G401.6 (cell line): ENCODE measurements at regions not wholly inside any gene's neighbourhood (a gene's known extent, or its start where the extent isn't known, plus 50 kb on each side); places are given as distances from the start of the nearest gene placed in this dataset.

Experiments used
- FAIRE-seq: peaks from 2 replicates; lab custom pipeline; 2012; peaks lifted over from hg19 to GRCh38; lab: Jason Lieb, UNC

DNA sequence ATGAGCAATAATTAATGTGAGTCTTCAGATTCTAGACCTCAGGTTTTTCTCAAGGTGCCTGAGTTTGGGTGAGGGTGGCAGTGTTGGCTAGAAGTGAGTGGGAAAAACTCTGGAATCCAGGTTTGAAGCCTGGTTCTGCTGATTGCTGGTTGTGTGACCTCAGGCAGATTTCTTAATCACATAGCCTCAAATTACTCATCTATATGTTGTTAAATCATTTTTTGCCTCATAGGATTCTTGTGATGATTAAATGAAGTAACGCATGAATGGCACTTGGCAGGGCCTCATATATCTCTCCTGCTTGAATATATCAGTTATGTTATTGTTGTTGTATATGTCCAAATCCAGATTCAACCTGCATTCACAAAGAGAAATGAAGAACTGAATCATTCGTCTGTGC lies 60.5 kb downstream of the NR2F2 start:
- FAIRE-seq = no peak

DNA sequence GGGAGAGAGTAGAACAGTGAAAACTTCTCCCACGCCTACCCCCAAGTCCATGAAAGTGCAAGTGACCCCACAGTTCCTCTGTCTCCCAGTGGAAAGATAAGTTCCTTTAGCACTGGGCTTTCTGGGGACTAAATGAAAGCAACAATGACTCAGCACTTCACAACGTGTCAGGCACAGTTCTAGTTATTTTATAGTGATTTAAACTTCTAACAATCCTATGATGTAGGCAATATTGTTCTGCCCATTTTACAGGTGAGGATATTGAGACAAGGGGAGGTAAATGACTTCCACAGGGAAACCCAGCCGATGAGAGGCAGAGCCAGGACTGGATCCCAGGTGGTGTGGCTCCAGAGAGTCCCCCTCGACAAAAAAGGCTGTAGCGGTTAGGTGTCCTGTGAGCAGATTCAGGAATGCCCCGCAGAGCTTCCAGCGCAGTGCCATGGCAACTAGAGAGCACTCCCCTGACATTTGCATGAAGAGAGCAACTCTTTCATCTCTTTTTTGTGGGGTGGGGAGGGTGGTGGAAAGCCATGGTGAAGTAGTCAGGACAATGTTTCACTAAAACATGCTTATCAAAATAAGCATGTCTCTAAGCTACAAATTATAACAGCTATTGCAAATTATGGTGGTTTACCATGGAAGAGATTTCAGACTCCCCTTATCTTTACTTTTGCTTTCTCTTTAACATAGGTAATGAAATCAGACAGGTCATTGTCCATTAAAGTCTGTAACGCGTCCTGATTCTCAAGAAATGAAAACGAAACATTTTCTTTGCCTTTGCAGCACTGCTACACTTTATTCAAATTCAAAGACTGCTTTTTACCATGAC lies 62.1 kb downstream of the NR2F2 start:
- FAIRE-seq = no peak

DNA sequence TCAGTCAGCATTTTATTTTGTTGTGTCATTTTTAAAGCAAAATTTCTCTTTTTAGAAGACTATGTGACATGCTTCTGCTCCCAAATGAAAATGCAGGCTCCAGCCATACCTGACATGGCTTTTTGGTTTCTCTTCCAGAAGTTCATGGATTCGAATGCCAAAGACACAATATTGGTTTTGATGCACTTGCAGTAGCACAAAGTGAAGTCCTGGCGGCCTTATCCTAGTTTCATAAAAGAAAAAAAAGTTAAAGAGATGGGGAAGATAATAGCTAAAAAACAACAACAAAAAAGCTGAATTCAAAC lies 62.7 kb downstream of the NR2F2 start:
- no peak for FAIRE-seq

DNA sequence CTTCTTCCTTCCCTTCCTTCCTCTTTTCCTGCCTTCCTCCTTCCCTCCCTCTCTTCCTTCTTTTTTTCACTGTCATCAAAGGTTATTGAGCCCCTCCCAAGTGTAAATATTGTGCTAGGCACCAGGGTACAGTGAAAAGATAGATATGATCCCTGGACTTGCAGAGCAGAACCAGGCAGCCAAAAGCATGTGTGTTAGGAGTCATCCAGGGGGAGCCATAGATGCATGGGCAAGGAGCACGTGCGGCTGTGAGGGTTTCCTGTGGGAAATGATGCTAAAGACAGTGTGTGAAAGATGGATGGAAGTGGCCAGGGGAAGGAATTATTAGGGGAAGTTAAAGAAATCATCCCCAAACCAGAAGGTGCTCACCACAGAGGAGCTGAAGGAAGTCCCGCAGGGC lies 65.2 kb downstream of the NR2F2 start:
- no peak for FAIRE-seq

DNA sequence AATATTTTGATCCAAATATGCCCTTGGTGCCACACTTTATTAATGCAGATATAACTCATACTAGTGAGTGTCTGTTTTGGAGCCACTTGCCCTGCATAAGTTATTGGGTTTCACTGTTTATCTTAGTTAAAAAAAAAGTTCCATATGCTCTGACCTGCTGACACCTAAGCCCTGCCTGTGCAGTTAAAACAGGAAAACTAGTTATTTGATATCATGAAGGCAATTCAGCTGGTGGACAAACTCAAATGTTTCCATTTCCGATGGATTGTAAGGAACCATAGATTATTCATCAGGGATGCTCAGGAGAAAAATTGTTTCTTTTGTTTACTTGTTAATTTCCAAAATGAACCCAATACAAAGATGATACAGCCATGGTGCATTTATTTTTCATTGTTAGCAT lies 68.3 kb downstream of the NR2F2 start:
- FAIRE-seq = no peak

DNA sequence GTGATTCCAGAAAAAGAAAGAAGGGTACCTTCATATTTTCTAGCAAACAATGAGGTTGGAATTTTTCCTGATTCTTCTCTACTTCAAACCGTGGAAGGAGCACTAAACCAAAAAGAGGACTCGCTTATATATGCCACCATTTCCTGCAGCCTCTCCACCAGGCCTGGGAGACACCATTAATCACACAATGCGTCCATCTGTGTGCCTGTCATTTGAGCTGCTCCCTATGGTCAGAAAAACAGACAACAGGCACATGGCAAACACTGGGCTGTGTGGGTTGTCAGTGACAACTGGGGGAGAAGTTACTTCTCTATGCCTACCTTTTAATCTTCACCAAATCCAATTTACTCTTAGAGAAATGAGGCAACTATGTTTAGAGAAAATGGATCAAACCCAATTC lies 71.9 kb downstream of the NR2F2 start:
- no peak for FAIRE-seq

DNA sequence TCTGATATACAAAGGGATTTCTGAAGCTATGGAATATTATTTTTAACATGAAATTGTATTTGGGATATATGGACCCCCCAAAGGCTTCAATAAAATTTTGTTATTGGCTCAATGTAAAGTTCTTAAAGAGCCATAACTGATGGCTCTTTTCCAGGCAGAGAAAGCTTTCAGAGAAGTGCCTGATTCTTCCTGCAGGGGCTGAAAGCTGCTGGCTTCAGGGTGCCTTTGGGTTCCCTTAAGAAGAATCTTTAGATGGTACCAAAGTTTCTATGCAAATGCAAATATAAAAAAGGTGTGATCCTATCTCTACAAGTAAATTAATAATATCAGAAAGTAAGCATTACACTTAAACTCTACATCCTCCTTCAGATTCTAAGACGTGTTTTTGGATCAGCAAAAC lies 72.6 kb downstream of the NR2F2 start:
- no peak for FAIRE-seq

DNA sequence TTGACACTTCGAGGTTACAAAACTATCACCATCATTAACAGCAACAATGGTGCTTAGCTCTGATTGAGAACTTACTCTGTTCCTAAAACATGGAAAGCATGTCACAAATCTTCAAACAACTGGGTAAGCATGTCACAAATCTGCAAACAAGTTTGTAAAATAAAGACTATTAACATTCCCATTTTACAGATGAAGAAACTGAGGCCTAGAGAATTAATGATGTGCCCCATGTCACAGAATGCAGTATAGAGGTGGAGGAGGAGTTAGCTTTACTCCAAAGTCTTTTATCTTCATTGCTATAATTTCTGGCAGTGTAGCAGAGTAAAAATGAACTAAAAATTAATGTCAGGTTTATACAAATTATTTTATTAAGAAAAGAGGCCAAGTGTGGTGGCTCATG lies 73.4 kb downstream of the NR2F2 start:
- FAIRE-seq = no peak

DNA sequence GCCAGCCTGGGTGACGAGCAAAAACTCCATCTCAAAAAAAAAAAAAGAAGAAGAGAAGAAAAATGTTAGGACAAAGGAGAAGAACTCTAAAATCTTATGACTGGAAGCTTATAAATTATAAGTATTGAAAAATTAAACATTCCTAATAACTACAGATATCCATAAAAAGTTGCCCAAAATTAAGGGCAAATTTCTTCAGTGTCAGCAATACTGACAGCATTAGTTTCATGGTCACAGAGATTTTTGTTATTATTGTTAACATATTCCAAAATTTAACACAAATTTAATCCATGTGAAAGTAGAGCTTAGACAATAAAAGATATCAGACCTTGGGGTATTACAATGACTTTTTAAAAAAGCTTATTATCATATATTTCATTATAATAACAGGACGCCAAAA lies 74.1 kb downstream of the NR2F2 start:
- FAIRE-seq = no peak

DNA sequence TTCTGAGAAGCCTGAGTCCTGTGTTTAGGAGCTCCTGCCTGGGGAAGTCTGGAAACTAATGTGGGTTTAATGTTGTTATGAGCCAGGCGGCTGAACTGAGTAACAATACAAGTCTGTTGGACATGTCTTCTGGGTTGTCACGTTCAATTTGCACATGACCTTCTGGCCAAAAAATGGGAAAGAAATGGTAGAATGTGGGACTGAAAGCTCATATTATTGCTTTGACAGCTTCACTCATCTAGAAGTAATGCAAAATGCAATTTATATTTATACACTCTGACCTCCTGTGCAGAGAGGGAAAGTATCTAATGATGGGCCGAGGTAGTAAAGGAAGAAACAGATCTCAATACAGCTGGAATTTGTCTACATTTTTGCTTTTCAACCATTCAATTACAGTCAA lies 75.8 kb downstream of the NR2F2 start:
- no peak for FAIRE-seq

DNA sequence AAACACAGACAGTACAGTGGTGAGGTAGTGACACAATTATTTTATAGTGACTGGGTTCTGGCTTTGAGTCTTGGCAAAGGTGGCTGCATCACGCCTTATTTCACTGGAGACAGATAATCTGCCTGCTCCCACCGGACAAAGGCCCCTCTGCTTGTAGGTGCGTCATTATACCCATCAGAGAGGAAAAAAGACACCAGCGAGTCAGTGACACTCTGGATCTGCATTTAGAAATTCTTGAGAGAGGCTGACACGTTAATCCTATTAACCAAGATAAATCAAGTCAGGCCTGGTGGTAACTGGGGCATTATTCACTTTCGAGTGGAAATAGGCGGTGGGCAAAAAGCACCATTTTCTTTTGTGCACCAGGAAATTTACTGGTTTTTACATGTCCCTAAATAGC lies 76.2 kb downstream of the NR2F2 start:
- no peak for FAIRE-seq

DNA sequence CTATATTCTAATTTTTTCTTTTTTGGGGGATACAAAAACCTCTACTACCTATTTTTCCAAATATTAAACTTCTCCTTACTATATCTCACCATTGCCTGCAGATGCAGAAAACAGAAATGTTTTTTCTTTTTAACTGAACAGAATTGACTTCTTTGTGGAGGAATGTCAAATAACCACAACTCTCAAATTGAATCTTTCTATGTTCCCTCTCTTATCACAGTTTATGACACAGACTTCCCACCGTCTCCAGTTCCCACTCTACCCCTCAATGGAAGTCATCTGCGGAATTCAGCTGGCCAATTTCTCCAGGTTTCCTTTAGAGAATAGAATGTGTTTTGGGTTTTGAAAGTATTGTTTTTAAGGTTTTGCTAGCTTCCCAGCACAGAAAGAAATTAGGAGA lies 77.0 kb downstream of the NR2F2 start:
- no peak for FAIRE-seq

DNA sequence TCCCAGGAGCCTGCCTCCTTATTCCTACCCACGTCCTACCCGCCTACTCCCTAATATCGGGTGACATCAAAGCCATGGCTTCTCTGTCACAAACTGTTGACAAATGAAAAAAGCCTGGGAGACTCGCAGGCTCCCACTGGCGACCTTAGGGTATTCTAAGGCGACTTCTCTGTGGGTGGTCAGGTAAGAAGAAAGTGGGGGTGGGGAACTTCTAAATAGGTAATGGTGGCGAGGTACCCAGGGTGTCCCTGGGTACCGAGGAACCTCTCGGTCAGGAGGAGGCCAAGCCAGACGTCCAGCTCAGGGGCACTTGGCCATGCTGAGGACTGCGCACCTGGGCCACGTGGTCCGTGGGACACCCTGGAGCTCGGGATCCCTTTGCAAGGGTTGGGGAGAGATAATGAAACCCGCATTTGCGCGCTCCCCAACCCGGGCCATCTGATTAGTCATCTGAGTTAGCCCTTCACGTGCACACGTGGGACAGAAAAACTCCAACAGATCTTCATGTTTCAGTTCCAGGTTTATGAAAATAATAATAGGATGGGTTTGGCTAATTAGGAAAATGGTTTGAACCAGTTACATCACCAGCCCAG lies 78.2 kb downstream of the NR2F2 start:
- no peak for FAIRE-seq

DNA sequence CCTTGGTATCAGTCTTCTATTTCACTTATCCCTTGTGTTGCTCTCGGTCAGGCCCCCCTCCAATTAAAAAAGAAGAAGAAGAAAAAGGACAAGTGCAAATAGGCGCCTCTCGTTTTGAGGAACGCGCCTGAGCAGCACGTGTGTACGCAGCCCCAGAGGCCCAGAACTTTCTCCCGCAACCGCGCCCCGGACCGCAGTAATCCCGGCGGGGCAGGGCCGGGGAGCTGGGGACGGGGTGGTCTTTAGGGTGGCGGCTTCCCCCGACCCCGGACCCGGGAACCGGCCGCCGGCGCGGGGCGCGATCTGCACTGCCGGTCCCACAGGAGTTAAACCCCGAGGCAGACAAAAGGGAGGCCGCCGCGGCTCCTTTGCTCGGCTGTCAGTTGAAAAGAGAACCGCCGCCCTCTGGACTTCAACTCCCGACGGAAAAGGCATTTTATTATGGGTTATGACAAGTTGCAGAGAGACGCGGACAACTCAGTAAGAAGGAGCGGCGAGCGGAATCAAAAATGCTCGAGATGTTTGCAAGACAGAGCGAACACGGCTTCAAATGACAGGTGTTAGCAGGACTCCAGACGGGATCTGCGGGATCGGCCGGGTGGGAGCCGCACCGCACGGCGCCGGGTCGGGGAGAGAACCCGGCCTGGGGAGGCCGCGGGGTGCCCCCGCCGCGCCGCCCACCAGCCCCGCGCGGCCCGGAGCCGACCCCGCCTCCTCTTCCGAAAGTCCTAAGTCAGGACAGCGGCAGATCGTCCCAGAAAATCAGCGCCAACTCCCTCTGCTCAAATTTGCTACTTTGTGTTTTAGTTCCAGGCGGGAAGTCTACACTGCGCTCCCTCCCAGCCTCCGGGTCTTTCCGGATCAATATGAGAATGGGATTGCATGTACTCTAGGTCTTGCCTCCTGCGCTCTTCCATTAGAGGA lies 79.0 kb downstream of the NR2F2 start:
- no peak for FAIRE-seq

DNA sequence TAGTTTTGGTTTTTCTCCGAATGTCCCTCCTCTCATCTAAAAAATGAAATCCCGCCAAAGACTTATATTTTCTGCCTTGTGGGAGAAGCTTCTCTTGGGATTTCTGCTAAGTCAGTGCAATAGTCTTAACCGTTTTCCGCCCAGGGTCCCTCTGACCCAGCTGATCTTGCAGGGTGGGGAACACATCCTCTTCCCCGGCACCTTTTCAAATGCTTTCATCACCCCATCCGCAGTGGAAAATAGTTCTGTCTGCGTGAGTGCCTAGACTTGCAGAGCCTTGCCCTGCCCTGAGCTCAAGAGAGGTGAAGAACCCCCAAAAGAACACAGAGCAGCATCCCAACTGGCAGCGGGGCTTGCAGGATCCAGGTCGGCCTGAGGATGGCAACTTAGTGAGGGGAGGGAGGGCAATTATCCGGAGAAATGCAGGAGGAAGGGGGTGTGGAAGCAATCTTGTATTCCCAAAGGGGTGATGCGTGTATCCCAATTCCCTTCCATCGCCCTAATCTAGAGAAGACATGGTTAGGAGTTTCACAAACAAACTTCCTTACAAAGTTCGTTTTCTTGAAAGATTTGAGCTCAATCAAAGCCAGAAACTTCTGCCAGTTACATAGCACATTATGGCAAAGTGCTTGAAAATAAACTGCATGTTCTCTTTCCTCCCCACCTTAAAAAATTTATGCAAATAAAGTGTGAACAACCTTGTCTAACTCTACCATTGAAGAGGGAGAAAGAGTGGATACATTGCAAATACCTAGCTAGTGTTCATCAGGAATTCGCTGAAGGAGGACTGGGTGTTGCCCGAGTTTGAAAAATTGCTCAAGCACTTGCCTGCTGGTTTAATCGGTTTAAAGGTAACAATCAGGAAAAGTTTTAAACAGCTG lies 79.9 kb downstream of the NR2F2 start:
- no peak for FAIRE-seq

DNA sequence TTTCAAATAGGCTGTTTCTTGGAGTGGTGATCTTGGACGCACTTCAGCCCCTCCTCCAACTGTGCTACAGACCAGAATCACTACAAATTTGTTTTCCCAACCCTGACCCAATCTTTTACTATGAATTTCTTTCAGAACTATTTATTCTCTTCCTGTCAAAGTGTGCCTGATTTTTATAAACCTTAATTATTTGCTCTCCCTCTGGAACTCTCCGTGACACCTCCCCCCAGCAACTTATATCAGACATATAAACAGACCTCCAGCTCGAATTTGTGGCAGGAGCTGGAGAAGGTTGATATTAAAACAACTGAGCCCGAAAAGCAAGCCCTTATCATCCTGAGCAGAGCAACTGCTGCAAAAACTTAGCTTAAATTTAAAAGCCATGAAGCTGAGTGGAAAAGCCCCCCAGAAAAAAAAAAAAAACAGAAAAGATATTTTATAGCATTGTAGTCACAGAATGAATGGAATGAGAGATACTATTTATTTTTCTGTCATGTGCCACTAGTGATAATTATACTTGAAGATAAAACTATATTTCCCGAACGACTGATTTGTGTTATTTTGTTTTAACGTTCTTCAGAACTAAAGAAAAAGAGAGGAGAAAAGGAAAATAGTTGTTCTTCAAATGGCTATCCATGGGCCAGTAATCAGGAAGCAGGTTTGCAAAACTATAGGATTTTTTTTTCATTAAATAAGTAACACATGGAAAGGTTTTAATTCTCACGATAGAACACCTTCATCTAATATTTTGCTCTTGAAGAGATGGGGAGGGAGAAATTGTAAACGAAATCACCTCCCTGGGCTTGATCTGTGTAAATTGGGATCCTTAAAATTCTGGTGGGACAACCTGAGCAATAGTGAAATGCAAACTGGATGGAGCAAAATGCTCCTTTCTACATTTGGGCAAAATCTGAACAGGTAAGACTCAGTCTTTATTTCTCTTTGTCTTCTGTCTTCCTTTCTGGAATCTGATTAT lies 80.8 kb downstream of the NR2F2 start:
- no peak for FAIRE-seq

DNA sequence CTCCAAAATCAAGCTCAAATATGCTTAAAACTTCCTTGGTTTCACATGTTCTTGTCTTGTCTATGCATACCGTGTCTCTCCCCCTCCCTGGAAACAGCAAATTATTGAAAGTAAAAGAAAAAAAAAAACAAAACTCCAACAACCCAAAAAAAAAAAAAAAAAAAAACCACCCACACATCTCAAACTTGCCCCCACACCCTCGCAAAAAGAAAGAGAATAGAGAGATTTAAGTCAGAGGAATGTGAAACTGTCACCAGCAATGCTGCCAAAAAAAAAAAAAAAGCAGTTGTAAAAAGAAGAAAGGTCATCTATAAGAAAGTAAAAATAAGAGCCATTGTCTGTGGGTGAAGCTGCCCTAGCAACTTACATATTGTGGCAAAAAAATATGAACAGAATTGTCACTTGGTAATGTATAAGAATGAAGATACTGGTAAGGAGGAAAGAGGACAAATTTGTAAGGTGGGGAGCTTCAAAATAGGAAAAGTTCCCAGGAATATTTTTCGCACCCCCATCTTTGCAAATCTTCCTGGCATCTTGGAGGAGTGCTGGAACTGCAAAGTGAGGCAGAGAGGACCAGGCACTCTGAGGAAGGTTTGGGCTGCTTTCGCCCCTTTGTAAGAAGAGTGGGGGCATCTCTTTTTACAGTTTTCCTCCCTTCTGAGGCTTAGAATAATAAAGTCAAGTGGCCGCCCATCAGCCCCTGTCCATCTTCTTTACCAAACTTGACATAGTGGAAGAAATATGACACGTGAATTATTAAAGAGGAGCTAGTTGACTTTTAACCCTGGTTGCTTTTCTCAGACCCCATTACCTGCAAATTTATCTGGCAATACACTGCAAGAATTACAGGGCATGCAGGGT lies 81.8 kb downstream of the NR2F2 start:
- FAIRE-seq = no peak

DNA sequence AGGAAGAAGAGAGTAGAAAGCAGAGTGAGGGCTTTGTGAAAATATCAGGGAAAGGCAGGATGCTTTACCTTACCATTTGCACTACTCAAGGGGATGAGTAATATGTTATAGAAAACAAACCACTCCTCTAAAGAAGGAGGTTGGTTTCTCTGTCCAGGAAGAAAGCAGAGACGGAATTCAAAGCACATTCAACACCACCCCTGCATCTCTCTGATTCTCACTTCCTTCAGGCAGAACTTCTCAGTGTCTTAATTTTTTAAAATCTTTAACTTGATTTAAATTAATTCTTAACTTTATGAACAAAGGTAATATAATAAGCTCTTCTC lies 82.4 kb downstream of the NR2F2 start:
- FAIRE-seq = no peak

DNA sequence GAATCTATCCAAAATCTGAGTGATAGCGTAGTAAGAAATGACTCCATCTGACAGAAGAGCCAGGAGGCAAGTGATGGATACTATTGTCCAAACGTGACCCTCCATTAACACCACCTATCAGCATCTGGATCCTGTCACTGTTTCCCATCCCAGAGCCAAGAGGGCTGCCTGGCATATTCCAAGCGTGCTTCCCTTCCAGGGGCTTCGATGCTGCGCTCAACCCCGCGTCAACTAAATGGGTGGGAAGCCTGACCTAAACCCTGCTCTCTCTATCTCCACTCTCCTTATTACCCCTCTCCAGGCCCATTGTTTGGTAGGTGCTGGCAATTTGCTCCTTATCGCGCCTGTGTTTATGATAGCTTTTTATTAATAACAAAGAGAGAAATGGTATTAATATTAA lies 83.2 kb downstream of the NR2F2 start:
- no peak for FAIRE-seq

DNA sequence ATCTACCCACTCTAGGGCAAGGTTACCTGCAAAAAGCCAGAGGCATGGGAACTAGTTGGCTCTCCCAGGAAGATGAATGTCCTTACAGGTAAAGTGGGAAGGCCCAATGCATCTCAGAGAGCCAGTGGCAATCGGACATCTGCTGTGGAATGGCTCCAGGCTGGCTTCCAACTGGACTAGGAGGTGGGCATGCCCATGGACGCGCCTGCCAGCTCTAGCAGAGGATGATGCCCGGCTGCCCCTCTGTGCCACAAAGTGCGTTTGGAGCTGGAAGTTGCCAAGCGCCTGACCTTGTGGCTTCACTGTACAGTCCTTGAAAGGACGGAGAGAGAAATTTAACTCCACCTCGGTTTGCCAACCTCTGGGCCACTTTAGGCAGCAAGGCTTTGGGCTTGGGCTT lies 84.4 kb downstream of the NR2F2 start:
- no peak for FAIRE-seq
